ENCODE measurements at regions not wholly inside any gene's neighbourhood (a gene's known extent, or its start where the extent isn't known, plus 50 kb on each side); places are given as distances from the start of the nearest gene placed in this dataset.
"Not testable (repeated sequence)": the region's sequence is repeated elsewhere in the genome, so short reads cannot be mapped to it uniquely, and the experiment has no call there.

- no peak for TF ChIP-seq CTCF (conservative IDR thresholded peaks at IDR 0.05)
- peaks cover 1% of the 10 kb centered on the region for H3K27me3 Mint-ChIP-seq (ENCODE audit: low read depth)
- H3K27ac Mint-ChIP-seq (ENCODE audit: unreplicated experiment), result no peak overlapping the region
- no peak for DNase-seq (ENCODE audit: low read depth, low spot score)
- no peak overlapping the region for H3K4me3 Mint-ChIP-seq
- H3K9me3 Mint-ChIP-seq, result peaks cover 1% of the 10 kb centered on the region
- H3K36me3 Mint-ChIP-seq (ENCODE audit: low read depth), result no peaks in the 10 kb centered on the region
- H3K4me1 Mint-ChIP-seq, result no peaks in the 10 kb centered on the region
Measured at GRCh38 chr2:105540642-105541041, 141.8 kb upstream of the FHL2 start.

- Mint-ChIP-seq H3K4me3 (no peak overlapping the region), H3K4me1 (no peaks in the 10 kb centered on the region), H3K36me3 (ENCODE audit: low read depth) (no peaks in the 10 kb centered on the region), H3K27me3 (ENCODE audit: low read depth) (peaks cover 3% of the 10 kb centered on the region), H3K27ac (ENCODE audit: unreplicated experiment) (no peak overlapping the region), H3K9me3 (peaks cover 3% of the 10 kb centered on the region)
- DNase-seq (ENCODE audit: low read depth, low spot score), result no peak
- no peak for TF ChIP-seq CTCF (conservative IDR thresholded peaks at IDR 0.05)
Measured at GRCh38 chr2:105539331-105539730, 140.5 kb upstream of the FHL2 start.

- H3K27ac Mint-ChIP-seq (ENCODE audit: unreplicated experiment), result no peak overlapping the region
- no peak for TF ChIP-seq CTCF (conservative IDR thresholded peaks at IDR 0.05)
- no peaks in the 10 kb centered on the region for H3K36me3 Mint-ChIP-seq (ENCODE audit: low read depth)
- no peaks in the 10 kb centered on the region for H3K4me1 Mint-ChIP-seq
- H3K9me3 Mint-ChIP-seq, result peaks cover 3% of the 10 kb centered on the region
- no peak overlapping the region for H3K4me3 Mint-ChIP-seq
- no peak for DNase-seq (ENCODE audit: low read depth, low spot score)
- peaks cover 3% of the 10 kb centered on the region for H3K27me3 Mint-ChIP-seq (ENCODE audit: low read depth)
Measured at GRCh38 chr2:105538840-105539239, 140.0 kb upstream of the FHL2 start.

GRCh38 chr2:105537920-105538319, 139.1 kb upstream of the FHL2 start:
- H3K27ac Mint-ChIP-seq (ENCODE audit: unreplicated experiment), result no peak overlapping the region
- H3K4me3 Mint-ChIP-seq, result no peak overlapping the region
- DNase-seq (ENCODE audit: low read depth, low spot score), result no peak
- TF ChIP-seq CTCF (conservative IDR thresholded peaks at IDR 0.05), result no peak
- peaks cover 3% of the 10 kb centered on the region for H3K9me3 Mint-ChIP-seq
- H3K4me1 Mint-ChIP-seq, result no peaks in the 10 kb centered on the region
- no peaks in the 10 kb centered on the region for H3K36me3 Mint-ChIP-seq (ENCODE audit: low read depth)
- peaks cover 3% of the 10 kb centered on the region for H3K27me3 Mint-ChIP-seq (ENCODE audit: low read depth)

- Mint-ChIP-seq H3K9me3 (peaks cover 3% of the 10 kb centered on the region), H3K4me1 (no peaks in the 10 kb centered on the region), H3K36me3 (ENCODE audit: low read depth) (no peaks in the 10 kb centered on the region), H3K27me3 (ENCODE audit: low read depth) (peaks cover 3% of the 10 kb centered on the region), H3K27ac (ENCODE audit: unreplicated experiment) (no peak overlapping the region), H3K4me3 (no peak overlapping the region)
- no peak for TF ChIP-seq CTCF (conservative IDR thresholded peaks at IDR 0.05)
- no peak for DNase-seq (ENCODE audit: low read depth, low spot score)
Measured at GRCh38 chr2:105537466-105537865, 138.6 kb upstream of the FHL2 start.

- Mint-ChIP-seq H3K27me3 (ENCODE audit: low read depth) (peaks cover 3% of the 10 kb centered on the region), H3K4me1 (no peaks in the 10 kb centered on the region), H3K36me3 (ENCODE audit: low read depth) (no peaks in the 10 kb centered on the region), H3K4me3 (no peak overlapping the region), H3K9me3 (peaks cover 3% of the 10 kb centered on the region), H3K27ac (ENCODE audit: unreplicated experiment) (no peak overlapping the region)
- no peak for TF ChIP-seq CTCF (conservative IDR thresholded peaks at IDR 0.05)
- no peak for DNase-seq (ENCODE audit: low read depth, low spot score)
Measured at GRCh38 chr2:105536175-105536574, 137.3 kb upstream of the FHL2 start.

GRCh38 chr2:105529258-105529657, 130.4 kb upstream of the FHL2 start:
- not testable (repeated sequence) for DNase-seq (ENCODE audit: low read depth, low spot score); H3K4me1 Mint-ChIP-seq; H3K27me3 Mint-ChIP-seq (ENCODE audit: low read depth); H3K4me3 Mint-ChIP-seq; H3K9me3 Mint-ChIP-seq; H3K36me3 Mint-ChIP-seq (ENCODE audit: low read depth); H3K27ac Mint-ChIP-seq (ENCODE audit: unreplicated experiment)
